HG03039 (cell line): ENCODE measurements at regions not wholly inside any gene's neighbourhood (a gene's known extent, or its start where the extent isn't known, plus 50 kb on each side); places are given as distances from the start of the nearest gene placed in this dataset.

Experiments
- ATAC-seq: cut with Tn5 transposase; IDR thresholded peaks from one replicate; pipeline ENCODE4 v1.9.1; 2021; ENCODE audit warnings: mild to moderate bottlenecking, moderate library complexity; ENCODE audit not compliant: unreplicated experiment

DNA sequence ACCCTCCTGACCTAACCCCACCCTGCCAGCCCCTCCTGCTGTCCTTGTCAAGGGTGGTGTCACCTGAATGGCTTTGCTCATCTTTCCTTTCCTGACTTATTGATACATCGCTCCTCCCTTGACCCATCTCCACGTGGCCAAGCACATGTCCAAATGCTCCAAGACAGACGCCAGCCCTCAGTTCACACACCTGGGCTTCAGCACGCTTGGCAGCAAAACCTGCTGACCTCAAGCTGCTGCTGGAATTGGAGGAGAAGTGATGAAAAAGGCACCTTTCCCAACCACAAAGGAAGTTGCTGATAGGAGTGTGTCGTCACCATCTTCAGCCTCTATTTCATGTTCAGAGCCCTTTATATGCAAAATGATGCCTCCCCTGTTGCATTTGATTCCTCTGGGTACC, 141.3 kb downstream of the TLE3 start:
- no peak for ATAC-seq

DNA sequence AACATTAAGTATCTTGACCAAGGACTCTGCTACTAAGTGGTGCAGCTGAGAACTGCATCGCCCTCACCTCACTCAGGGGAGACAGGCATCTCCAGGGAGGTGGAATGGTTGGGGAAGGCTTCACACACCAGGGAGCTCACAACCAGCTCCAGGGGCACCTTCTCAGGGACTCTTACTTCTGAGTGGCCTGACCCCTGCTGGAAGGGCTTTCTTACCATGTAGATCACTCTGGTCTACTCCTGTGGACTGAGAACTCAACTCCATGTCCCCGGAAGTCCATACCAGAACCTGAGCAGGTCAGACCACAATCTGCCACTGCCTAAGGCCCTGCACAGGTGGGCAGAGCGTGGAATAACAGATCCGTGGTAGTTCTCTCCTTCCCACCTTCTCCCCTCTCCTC, 140.5 kb downstream of the TLE3 start:
- no peak for ATAC-seq

GRCh38 chr15:69958496-69959084, 139.1 kb downstream of the TLE3 start:
- ATAC-seq: no peak

- no peak for ATAC-seq
Measured at GRCh38 chr15:69962561-69962960, 135.2 kb downstream of the TLE3 start.

DNA sequence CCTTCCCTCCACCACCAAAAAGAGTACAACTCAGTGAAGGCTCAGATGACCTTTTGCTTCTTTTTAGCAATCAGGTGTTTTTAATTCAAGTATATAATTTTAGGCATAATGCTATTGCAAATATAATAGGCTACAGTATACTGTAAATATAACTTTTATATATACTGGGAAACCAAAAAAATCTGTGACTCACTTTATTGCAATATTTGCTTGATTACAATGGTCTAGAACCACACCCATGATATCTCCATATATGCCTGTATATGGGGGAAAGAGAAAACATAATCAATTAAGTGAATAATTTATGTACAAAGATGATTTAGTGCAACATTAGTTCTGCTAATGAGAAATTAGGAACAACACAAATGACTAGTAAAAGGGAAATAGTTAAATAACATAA, 134.3 kb downstream of the TLE3 start:
- no peak for ATAC-seq

- no peak for ATAC-seq
Measured at GRCh38 chr15:69971771-69972170, 125.9 kb downstream of the TLE3 start.

- ATAC-seq: no peak
Measured at GRCh38 chr15:69972436-69972835, 125.3 kb downstream of the TLE3 start.

DNA sequence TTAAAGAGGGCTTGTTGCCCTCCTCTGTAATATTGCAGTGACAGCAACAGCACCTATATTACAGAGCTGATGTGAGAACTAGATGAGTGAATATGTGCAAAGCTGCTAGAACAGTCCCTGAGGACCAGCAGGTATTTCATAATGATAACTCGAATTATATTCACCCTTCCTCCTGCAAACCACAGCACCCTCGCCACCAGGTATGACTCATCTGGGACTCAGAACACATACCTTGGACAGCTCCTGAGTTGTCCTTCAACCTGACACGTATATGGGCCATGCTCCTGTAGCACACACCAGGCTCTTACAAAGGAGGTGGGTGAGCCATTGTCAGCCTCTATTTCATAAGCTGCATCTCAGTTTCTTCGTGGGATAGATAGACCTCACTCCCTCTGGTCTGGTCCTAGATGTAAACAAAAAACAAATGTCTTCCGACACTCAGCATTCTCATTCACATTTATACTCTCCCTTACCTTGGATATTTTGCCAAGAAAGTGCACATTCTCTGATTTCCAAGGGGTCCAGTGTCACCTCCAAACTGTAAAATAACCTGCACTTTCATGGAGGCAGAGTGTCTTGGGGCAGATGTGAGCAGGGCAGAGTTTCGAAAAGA, 124.5 kb downstream of the TLE3 start:
- ATAC-seq: no peak

DNA sequence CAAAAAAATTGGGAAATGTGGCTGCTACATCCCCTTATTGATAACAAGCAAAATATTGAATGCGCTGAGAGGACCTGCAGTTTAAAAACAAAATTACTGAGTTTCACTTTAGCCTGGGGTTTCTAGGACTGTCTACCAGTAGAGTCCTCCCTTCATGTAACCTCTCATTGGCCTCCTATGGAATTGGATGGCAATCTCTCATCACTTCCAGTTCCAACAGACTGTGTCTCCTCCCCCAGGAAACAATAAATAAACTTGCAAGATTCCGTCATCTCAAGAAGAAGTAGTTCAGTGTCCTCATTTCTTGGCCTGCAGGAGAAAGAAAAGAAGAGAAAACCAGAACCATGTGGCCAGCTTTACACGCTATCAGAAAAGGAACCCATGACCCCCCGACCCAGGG, 123.8 kb downstream of the TLE3 start:
- no peak for ATAC-seq

GRCh38 chr15:69974321-69974720, 123.4 kb downstream of the TLE3 start:
- ATAC-seq: no peak

DNA sequence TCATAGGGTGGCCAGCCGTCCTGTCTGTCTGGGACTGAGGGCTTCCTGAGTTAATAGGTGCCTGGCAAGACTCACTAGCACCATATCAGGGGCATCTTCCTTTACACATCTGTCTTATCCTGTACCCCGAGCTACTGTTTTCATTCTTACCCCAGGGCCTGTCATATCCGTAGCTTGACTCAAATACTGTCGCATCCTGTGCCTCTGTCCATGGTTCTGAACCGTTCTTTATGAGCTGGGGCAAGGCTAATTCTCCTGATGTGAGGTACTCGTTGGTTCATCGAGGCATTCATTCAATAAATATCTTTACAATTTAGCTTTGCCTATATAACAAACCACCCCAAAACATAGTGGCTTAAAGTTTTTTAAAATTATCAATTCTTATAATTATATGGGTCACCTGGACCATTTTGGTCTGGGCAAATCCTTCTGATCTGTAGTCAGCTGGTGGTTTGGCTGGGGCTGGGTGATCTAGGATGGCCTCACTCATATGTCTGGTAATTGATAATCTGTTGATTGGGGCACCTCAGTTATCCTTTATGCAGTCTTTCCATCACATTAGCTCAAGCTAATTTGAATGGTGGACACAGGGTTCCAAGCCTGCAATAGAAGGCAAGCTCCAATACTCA, 121.2 kb downstream of the TLE3 start:
- ATAC-seq: no peak

- ATAC-seq: no peak
Measured at GRCh38 chr15:69978603-69979002, 119.1 kb downstream of the TLE3 start.

DNA sequence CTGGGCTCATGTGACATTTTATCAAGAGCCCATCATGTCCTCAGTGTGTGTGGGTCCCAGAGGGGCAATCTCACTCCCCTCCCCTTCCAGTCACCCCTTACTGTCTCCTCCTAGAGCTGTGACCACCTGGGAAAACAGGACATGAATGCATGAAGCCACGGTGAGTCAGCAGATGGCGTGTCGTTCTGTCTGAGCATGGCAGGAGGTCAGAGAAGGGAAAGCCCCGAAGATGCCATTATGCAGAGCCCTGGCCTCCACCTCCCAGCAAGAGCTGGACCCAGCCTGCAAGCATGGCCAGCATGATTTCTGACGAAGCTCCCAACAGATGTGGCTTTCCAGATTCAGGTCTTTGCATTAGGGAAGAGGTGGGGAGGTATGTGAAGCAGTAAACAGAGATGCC, 118.5 kb downstream of the TLE3 start:
- ATAC-seq: peak; percentile 53

DNA sequence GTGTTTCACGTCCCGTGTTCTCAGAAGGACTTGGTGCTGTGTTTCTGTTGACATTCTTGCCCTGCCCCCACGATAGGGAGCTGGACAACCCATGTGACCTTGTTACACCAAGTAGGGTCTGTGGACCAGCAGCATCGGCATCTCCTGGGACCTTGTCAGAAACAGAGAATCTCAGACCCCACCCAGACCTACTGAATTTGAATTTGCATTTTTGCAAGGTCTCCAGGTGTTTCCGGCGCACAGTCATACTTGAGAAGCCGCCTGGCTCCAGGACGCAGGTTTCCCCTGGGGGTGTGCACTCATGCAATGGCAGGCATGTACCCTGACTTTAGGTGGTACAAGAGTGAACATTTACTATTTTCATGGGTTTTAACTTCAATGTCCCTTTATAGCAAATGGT, 117.9 kb downstream of the TLE3 start:
- peak; percentile 73 for ATAC-seq

DNA sequence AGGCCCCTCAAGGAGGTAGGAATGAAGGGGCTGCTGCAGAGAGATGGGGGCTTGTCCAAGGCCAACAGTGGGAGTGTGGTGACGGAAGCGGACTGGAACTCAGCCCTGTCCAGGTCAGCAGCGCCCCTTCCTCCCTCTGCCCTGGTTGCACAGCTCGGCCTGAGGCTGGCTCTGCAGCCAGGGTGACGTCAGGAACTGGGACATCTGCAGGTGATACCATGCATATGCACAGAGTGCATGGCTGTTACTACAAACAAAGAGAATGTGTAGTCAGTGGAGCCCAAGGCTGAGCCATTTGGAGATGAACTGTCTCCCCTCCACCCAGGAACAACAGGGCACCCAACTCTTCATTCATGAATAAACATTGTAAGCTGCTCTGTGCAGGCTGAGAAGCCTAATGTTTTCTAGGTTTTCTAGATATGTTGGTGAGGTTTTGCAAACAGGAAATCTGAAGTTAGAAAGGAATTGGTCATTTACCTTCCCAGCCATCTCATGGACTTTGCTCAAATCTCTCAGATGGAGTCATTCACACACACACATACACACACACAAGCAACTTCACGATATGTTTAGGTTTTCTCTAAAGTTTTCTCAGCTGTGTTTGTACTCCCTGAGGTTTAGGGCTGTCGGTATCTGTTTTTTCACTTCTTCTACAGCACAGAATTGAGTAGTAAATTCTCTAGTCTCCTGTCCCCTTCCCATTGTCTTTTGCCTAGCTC, 117.2 kb downstream of the TLE3 start:
- ATAC-seq: no peak

DNA sequence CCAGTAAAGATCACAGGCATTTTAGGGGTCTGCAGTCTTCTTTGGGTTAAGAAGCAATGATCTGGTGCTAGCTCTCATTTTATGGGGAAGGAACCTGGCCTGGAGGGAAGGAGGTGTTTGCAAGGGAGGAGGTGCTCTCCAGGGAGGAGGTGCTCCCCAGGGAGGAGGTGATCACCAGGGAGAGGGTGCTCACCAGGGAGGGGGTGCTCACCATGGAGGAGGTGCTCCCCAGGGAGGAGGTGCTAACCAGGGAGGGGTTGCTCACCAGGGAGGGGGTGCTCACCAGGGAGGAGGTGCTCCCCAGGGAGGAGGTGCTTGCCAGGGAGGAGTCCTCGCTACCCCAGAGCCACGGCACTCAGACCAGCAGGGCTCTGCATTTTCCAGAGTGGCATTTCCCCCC, 115.7 kb downstream of the TLE3 start:
- ATAC-seq: no peak

GRCh38 chr15:69983696-69984265, 113.9 kb downstream of the TLE3 start:
- no peak for ATAC-seq

- ATAC-seq: no peak
Measured at GRCh38 chr15:69987492-69988489, 109.9 kb downstream of the TLE3 start.

DNA sequence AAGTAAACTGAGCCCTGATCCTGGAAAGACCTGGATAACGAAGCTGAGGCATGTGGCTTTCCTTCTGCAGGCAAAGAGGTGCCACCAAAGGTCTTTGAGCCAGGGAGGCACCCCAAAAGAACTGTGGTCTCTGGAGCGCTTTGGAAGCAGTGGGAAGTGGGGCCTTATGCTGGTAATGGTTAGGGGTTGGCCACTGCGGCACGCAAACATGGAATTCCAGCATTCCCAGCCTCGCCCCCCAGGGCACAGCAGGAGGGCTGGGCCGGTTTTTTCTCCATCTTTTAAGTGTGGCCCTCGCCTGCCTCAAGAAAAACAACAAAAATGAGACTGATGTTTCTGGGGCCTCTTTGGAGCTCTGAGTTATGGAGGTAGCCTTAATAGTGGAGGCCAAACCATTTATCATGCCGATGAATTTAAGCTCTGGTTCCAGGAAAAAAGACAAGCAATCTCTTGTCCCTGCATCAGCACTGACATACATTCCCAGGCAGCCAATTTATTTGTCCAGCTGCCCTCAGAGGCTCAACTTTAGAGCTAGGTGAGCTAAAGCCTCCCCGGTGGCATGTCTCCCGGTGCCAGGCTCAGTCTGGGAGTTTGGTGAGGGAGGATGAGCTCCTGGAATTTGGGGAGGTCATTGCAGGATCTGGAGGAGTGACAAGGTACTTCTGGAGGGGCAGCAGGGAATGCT, 109.0 kb downstream of the TLE3 start:
- no peak for ATAC-seq
